Renal pelvis (tissue), 1 donor: ENCODE measurements at regions not wholly inside any gene's neighbourhood (a gene's known extent, or its start where the extent isn't known, plus 50 kb on each side); places are given as distances from the start of the nearest gene placed in this dataset.

Experiments used
- DNase-seq: peaks from one replicate; pipeline ENCODE4 v3.0.0-alpha.2; 2013

DNA sequence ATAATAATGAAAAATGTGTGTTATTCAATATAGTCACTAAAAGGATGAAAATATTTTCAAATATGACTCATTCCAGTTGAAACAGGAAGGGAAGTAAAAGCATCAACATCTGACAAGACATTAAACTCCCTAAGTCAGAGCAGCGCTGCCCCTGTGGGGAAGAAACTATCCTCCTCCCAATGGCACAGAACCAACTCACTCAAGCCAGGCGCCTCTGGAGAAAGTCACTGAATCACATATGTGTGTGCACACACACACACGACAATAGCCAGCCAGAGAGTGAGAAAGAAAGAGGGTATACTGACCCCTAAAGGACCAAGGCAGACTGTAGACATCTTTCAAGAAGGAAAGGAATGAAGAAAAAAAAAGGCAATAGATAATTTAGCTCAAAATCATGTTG, 126.9 kb downstream of the SETD4 start:
- no peak for DNase-seq

DNA sequence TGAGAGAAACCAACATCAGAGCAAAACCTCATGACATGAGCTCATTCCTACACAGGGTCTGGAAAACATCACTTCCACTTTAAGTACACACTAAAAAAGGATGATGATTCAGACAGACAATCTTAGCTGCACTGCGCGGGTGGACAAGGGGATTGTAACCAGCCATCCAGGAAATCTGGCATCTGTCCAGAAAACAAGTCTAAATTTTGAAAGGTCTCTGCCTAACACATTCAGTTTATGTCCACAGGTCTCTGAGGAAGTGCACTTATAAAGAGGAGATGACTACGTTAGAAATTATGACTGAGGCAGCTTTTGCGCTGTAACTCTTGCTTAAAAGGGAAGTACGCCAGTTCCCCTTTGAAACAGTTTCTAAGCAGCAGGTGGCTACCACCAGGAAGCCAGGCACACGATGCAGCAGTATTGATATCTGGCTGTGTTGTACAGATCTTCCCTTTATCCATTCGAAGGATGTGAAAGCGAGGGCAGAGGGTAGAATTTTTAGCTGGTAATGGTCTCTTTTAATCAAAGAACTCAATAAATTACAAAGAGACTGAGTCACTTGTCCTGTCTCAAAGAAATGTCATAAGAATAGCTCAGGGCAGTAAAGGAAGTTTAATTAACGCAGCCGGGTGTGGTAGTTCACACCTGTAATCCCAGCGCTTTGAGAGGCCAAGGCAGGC, 128.0 kb downstream of the SETD4 start:
- DNase-seq = no peak

- DNase-seq = no peak
These were observed 130.4 kb downstream of the SETD4 start for GRCh38 chr21:35929901-35930300.

DNA sequence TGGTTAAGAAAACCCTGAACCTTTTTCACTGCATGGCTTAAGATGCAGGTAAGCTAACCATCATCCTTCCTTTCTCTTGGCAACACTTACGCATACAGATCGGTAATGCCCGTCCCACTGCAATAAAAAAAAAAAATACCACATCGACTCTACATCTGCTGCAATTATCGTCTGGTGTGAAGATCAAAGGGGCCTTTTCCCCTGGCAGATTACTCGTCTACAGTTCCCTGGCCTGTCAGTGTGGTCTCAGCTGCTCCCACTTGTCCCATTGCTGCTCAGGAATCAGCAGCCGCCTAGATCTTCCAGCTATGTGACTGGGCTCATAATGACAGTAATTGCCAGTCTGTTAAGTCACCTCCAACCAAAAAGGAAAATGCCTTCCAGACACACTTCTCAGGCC, 133.1 kb downstream of the SETD4 start:
- DNase-seq = no peak

- no peak for DNase-seq
These were observed 134.2 kb downstream of the SETD4 start for GRCh38 chr21:35926003-35926740.

DNA sequence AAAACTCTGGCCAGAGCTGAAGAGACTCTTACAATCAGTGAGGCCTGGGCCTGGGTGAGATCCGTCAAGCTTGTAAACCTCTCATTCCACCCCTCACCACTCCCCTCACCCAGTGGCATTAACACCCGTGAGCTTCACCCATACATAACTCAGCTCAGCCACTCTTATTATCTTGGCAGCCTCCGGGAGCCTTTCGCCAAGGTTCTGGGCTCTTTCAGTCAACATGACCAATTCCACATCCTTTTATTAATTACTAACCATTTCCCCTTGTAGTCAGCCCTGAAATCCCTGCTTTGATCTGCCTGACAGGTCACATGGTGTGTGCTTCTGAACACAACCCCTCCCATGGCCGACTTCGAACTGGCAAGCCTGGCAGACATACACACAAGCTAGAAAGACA, 134.8 kb downstream of the SETD4 start:
- no peak for DNase-seq

DNA sequence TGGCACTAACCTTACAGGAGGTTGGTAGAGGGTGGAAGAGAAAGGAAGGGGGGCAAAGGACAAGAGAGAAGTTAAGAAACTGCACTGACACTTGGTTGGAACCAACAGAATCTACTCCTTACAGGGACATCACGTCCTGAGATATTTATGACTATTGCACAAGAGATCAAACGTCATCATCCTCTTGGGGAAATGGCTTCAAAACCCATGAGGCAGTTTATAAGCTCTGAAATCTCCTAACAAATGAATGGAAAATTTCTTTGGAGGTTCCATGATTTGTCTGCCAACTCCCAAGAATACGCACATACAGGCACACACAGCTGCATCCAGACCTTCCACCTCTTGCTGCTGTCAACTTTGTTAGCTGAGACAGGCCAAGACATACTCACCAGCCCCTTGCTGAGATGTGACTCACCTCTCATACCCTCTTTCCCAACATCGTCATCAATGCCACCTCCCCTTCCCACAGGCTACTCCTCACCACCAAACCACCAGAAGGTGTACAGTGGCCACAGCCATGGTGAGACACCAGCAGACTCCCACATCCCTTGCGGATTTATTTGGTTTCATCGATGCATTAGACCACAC, 135.5 kb downstream of the SETD4 start:
- DNase-seq = no peak

GRCh38 chr21:35923971-35924370, 136.4 kb downstream of the SETD4 start:
- no peak for DNase-seq

GRCh38 chr21:35922618-35923017, 137.7 kb downstream of the SETD4 start:
- DNase-seq = no peak

DNA sequence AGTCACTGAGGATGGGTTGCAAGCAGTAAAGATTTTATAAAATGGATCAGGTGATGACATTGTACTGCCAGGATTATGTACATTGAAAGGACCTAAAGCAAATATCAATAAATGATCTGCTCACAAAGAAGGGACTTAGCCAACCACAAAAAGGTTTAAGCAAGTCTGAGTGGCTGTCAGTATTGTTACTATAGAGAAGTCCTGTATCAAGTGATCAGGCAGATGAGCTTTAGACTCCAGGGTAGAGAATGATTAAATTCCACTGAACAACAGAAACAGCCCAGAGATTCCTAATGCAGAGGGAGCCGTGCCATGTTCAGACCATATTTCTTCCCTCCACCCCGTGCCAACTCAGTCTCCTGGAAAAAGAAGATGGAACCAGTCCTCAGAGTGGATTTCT, 138.9 kb downstream of the SETD4 start:
- no peak for DNase-seq

- DNase-seq = no peak
These were observed 139.9 kb downstream of the SETD4 start for GRCh38 chr21:35920436-35920835.

GRCh38 chr21:35915030-35915429, 145.3 kb downstream of the SETD4 start:
- DNase-seq = no peak

- DNase-seq = no peak
These were observed 148.7 kb downstream of the SETD4 start for GRCh38 chr21:35911412-35912191.

DNA sequence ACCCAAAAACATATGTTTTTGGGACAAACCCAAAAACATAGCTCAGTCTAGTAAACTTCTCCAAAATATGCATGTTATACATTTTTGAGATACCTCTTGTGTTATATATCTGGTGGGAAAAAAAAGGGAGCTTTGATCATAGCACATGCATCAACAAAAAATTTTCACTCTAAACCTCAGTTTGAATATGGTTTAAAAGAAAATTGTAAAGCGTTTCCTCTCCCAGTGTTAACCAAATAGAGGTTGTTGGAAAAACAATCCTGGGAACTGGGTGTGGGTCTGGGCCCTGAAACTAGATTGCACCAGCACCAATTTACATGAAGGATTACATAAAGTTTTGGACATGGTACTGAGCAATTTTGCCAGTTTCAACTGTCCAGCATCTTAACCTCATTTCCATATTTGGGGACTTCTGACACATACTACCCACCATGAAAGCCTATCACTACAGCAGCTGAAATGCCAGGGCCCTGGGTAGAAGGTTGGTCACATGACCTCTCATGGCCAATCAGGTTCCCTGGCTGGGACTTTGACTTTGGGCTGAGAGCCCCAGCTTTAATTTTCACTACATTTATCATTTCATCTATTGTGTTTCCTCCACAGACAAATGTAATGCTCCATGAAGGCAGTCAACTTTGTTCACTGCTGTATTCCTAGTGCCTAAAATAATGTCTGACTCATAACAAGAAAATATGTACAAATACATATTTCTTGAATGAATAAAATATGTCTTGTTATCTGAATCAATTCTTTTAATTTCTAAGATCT, 150.7 kb downstream of the SETD4 start:
- no peak for DNase-seq

DNA sequence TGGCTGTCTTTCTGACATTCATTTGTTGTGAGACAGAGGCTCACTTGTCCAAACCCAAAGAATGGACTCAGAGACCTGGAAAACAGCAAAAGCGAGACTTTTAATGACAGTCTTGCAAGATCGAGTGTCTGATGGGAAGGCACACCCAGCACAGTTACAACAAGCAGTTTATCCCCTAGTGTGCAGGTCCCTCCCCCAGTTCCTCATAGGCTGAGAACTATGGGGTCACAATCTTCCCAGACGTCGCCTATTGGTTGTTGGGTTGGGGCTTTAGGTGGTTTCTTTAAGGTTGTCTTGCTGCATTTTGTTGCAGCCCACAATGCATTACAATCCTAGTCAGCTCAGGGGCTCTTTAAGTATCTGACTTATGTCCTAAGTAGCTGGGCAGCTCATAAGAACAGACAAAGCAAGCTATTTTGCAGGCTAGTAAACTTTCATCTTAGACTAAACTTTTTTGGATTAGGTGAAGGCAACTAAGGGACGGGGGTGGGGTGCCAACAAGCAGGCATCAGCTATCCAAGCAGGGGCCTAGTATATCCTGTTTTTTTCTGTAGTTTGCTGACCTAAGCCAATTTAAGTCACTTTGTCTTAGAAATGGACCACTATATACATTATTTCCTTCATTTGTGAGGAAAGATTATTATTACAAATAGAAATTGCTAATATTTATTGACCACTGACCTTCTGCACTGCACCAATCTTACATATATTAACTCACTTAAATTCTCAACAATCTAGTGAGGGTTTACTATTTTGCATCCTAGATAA, 151.8 kb downstream of the SETD4 start:
- no peak for DNase-seq

DNA sequence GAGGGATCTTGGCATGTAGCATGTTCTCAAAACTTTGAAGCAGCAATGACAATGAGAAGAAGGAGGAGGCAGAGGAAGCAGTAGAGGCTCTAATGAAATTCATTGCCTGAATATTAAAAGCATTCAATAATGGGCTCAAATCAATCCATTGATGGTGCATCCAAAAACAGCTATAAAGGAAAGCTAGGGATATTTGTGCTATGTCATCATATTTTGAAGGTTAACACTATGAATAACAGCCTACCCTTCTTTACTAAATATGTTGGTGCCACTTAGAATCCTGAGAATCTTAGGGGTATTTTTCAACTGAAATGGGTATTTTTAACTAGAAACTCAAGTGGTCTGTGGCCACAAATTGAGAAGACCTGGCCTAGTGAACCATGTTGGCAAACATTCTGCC, 153.7 kb downstream of the SETD4 start:
- DNase-seq = no peak

- DNase-seq = no peak
These were observed 154.4 kb downstream of the SETD4 start for GRCh38 chr21:35905963-35906345.

- no peak for DNase-seq
These were observed 155.0 kb downstream of the SETD4 start for GRCh38 chr21:35905096-35905962.

- no peak for DNase-seq
These were observed 159.8 kb downstream of the SETD4 start for GRCh38 chr21:35900539-35900938.

GRCh38 chr21:35896060-35896459, 164.3 kb downstream of the SETD4 start:
- DNase-seq = no peak
